HepG2 (cell line): ENCODE measurements at regions not wholly inside any gene's neighbourhood (a gene's known extent, or its start where the extent isn't known, plus 50 kb on each side); places are given as distances from the start of the nearest gene placed in this dataset.

Experiments
- ATAC-seq: fragments of 200-7000 bp; cut with Tn5 transposase; 3 replicates; pipeline ENCODE4 v1.9.1; 2020; ENCODE audit warnings: mild to moderate bottlenecking, moderate library complexity
- BruUV-seq: library from RNA; stranded (reverse); fragments of 400-500 nt; replicated peaks from 2 replicates; lab custom pipeline; 2021; lab: Mats Ljungman, UMichigan
- CTCF ChIA-PET: fragments of 300-600 bp; formaldehyde crosslinking; extraction: SDS; loops from one replicate; lab custom pipeline; 2021; ENCODE audit warnings: low total read pairs, inconsistent platforms, low intra/inter-chr PET ratio; lab: Yijun Ruan, JAX
- POLR2A ChIA-PET: fragments of 350-600 bp; sonication (Branson Sonifier 250); formaldehyde crosslinking; loops from one replicate; lab custom pipeline; 2020; ENCODE audit warnings: antibody characterized with exemption, inconsistent platforms; lab: Yijun Ruan, JAX
- DNase-seq: peaks from one replicate; pipeline ENCODE4 v3.0.0-alpha.2; 2015; ENCODE audit warnings: low spot score
- FAIRE-seq: peaks from 3 replicates; lab custom pipeline; 2011; peaks lifted over from hg19 to GRCh38; lab: Jason Lieb, UNC
- H2AFZ ChIP-seq: one replicate; pipeline ENCODE4 v1.6.1; 2011; ENCODE audit warnings: low read length, inconsistent platforms
- H3K27ac ChIP-seq: fragments of 300-600 bp; 3 replicates; pipeline ENCODE4 v1.8.0; 2011; ENCODE audit warnings: mixed run types, mild to moderate bottlenecking, mixed read lengths, low read length, inconsistent platforms; ENCODE audit not compliant: insufficient read depth; ENCODE audit errors: extremely low read length
- H3K27me3 ChIP-seq, 2 experiments: fragments of 200-600 bp in 1 of 2; 2 replicates in 1 of 2; 3 replicates in 1 of 2; pipeline versions ENCODE4 v1.6.0 to v1.8.0; 2011; ENCODE audit warnings: low read length in 2 of 2, mild to moderate bottlenecking in 2 of 2, moderate library complexity in 2 of 2, inconsistent platforms in 1 of 2; ENCODE audit not compliant: insufficient read depth in 2 of 2, control insufficient read depth in 1 of 2
- H3K36me3 ChIP-seq, 2 experiments: fragments of 200-600 bp in 1 of 2; replicated peaks in 1 of 2; 2 replicates in 1 of 2; 3 replicates in 1 of 2; pipeline versions ENCODE4 v1.5.1 to v1.8.0; 2011; ENCODE audit warnings: low read length in 2 of 2, inconsistent platforms in 1 of 2; ENCODE audit not compliant: insufficient read depth in 2 of 2, control insufficient read depth in 1 of 2
- H3K4me1 ChIP-seq: 2 replicates; pipeline ENCODE4 v1.5.1; 2012; ENCODE audit warnings: low read length, inconsistent platforms; ENCODE audit not compliant: insufficient read depth
- H3K4me2 ChIP-seq: 2 replicates; pipeline ENCODE4 v1.6.0; 2011; ENCODE audit warnings: low read depth, low read length, inconsistent platforms
- H3K4me3 ChIP-seq, 3 experiments: fragments of 200-600 bp in 1 of 3; sonication (generic), shearing (Covaris generic) in 1 of 3; replicated peaks in 1 of 3; 2 replicates each; pipeline ENCODE4 v1.5.1; 2011 to 2016; ENCODE audit warnings: low read length in 3 of 3, inconsistent platforms in 2 of 3, low read depth in 2 of 3, mild to moderate bottlenecking in 2 of 3, control low read depth in 1 of 3, mixed read lengths in 1 of 3; ENCODE audit not compliant: insufficient read depth in 1 of 3
- H3K79me2 ChIP-seq: one replicate; pipeline ENCODE4 v1.6.1; 2011; ENCODE audit warnings: low read length, inconsistent platforms; ENCODE audit not compliant: insufficient read depth
- H3K9ac ChIP-seq: 2 replicates; pipeline ENCODE4 v1.6.0; 2011; ENCODE audit warnings: mild to moderate bottlenecking, low read depth, low read length, inconsistent platforms; ENCODE audit not compliant: insufficient read depth
- H3K9me3 ChIP-seq: 2 replicates; pipeline ENCODE4 v1.5.1; 2012; ENCODE audit warnings: mild to moderate bottlenecking, low read length
- H4K20me1 ChIP-seq: 2 replicates; pipeline ENCODE4 v1.6.0; 2011; ENCODE audit warnings: inconsistent platforms, mild to moderate bottlenecking, low read length, moderate library complexity; ENCODE audit not compliant: insufficient read depth
- CREB1 ChIP-seq, 2 experiments: fragments of 450-650 bp in 1 of 2; IDR thresholded peaks; 2 replicates each; pipeline ENCODE4 v1.6.1; 2016 to 2017; ENCODE audit warnings: control low read depth in 1 of 2, mild to moderate bottlenecking in 1 of 2, missing compliant biosample characterization in 1 of 2, missing genetic modification characterization in 1 of 2
- DNMT1 ChIP-seq: sonication (generic); formaldehyde crosslinking; IDR thresholded peaks from 2 replicates; pipeline ENCODE4 v1.5.1; 2020; ENCODE audit warnings: mild to moderate bottlenecking, missing genetic modification reagents
- DNMT3B ChIP-seq: conservative IDR thresholded peaks from 2 replicates; pipeline ENCODE4 v1.6.1; 2016; ENCODE audit warnings: missing biosample characterization, control low read depth
- HNRNPH1 ChIP-seq: fragments of 200-400 bp; formaldehyde crosslinking; optimal IDR thresholded peaks from 2 replicates; pipeline ENCODE3; 2017; ENCODE audit warnings: mild to moderate bottlenecking, low read depth, low read length
- MYNN ChIP-seq: sonication (generic); formaldehyde crosslinking; IDR thresholded peaks from 2 replicates; pipeline ENCODE4 v1.4.0; 2020; ENCODE audit warnings: mild to moderate bottlenecking, low read depth, missing genetic modification reagents
- RAD21 ChIP-seq: fragments of 450-650 bp; formaldehyde crosslinking; IDR thresholded peaks from 2 replicates; pipeline ENCODE4 v1.5.0; 2020; ENCODE audit warnings: mild to moderate bottlenecking
- RAD51 ChIP-seq: fragments of 450-650 bp; IDR thresholded peaks from 2 replicates; pipeline ENCODE4 v1.6.1; 2016; ENCODE audit warnings: borderline replicate concordance
- THAP7 ChIP-seq: sonication (generic); formaldehyde crosslinking; IDR thresholded peaks from 2 replicates; pipeline ENCODE4 v1.8.1; 2023; ENCODE audit warnings: mild to moderate bottlenecking, missing genetic modification reagents
- TMF1 ChIP-seq: sonication (generic); formaldehyde crosslinking; IDR thresholded peaks from 2 replicates; pipeline ENCODE4 v1.8.1; 2022; ENCODE audit warnings: low read depth, missing genetic modification reagents
- XBP1 ChIP-seq: sonication (generic); formaldehyde crosslinking; IDR thresholded peaks from 2 replicates; pipeline ENCODE4 v1.5.0; 2020; ENCODE audit warnings: missing genetic modification reagents
- ZFAT ChIP-seq: sonication (generic); formaldehyde crosslinking; conservative IDR thresholded peaks from 2 replicates; pipeline ENCODE4 v1.8.1; 2023; ENCODE audit warnings: missing genetic modification reagents, inconsistent platforms
- ZFP36L2 ChIP-seq: sonication (generic); formaldehyde crosslinking; IDR thresholded peaks from 2 replicates; pipeline ENCODE4 v1.4.0; 2020; ENCODE audit warnings: missing genetic modification reagents
- ZNF276 ChIP-seq: sonication (generic); formaldehyde crosslinking; IDR thresholded peaks from 2 replicates; pipeline ENCODE4 v1.4.0; 2020; ENCODE audit warnings: mild to moderate bottlenecking, low read depth, missing genetic modification reagents
- ZNF713 ChIP-seq: sonication (generic); formaldehyde crosslinking; IDR thresholded peaks from 2 replicates; pipeline ENCODE4 v1.4.0; 2020; ENCODE audit warnings: mild to moderate bottlenecking, missing genetic modification reagents
- WGBS: methylation state at CpG from one replicate; pipeline ENCODE4 v1.1.6; 2017; ENCODE audit warnings: low lambda C conversion rate; 5-methylcytosine and 5-hydroxymethylcytosine counted together
- in situ Hi-C: cut with HindIII; loops from 2 replicates; pipeline ENCODE4 v1.10.0; 2017; ENCODE audit warnings: low pct_unique_long_range_greater_than_20kb; ENCODE audit not compliant: extremely low pct_ligation_motif_present
- intact Hi-C: fragments of 100-400 bp; cut with micrococcal nuclease; formaldehyde crosslinking; loops from one replicate; pipeline ENCODE4 v1.10.0; 2022; ENCODE audit not compliant: unreplicated experiment
- TF ChIP-seq, protein P1 (sequence below): sonication (generic); formaldehyde crosslinking; IDR thresholded peaks from 2 replicates; pipeline ENCODE4 v1.4.0; 2020; ENCODE audit warnings: missing genetic modification reagents, mild to moderate bottlenecking, borderline replicate concordance
- TF ChIP-seq, protein P2 (sequence below): sonication (generic); formaldehyde crosslinking; conservative IDR thresholded peaks from 2 replicates; pipeline ENCODE4 v1.8.1; 2023; ENCODE audit warnings: missing genetic modification reagents

DNA sequence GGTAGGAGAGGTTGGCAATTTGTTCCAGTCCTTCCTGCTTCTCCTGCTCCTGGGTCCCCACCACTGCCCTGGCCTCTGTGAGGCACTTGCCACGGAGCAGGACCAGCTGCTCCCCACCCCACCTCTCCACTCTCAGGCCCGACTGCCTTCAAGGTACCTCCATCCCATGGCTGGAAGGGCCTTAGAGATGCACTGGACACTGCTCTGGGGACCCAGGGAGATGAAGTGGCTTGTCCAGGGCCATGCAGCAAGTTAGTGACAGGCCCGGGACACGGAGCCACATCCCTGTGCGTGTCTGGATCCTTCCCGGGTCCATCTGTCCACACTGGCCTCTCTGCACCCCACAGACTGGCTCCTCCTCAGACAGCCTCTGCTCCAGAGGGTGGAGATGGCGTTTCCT is 105.3 kb downstream of the CPZ start:
- no peak for DNase-seq
- ChIA-PET CTCF (no interaction called here), POLR2A (no interaction called here)
- H3K9me3 ChIP-seq = no peaks in the 10 kb centered on the region
- no peaks in the 10 kb centered on the region for H3K36me3 ChIP-seq
- BruUV-seq = no TSS peak
- H2AFZ ChIP-seq = no peak overlapping the region
- in situ Hi-C loops (no loop called here), intact Hi-C loops (no loop called here)
- no peaks in the 10 kb centered on the region for H3K79me2 ChIP-seq
- H4K20me1 ChIP-seq = no peaks in the 10 kb centered on the region
- no peaks in the 10 kb centered on the region for H3K4me1 ChIP-seq
- H3K4me3 ChIP-seq = no peak overlapping the region
- FAIRE-seq = no peak
- peaks cover 14 to 66% of the 10 kb centered on the region in 2 experiments; a peak in 4 of 5 replicates for H3K27me3 ChIP-seq
- no peak overlapping the region for H3K4me2 ChIP-seq
- H3K9ac ChIP-seq = no peak overlapping the region
- WGBS = 0% methylated on average over 3 of the region's 7 CpGs
- ATAC-seq = no peak
- H3K27ac ChIP-seq = no peak overlapping the region
- TF ChIP-seq XBP1 = no peak
- TF ChIP-seq TMF1 = no peak
- no peak for TF ChIP-seq ZNF713 (CRISPR knock-in tag)
- TF ChIP-seq DNMT3B = no peak
- no peak for TF ChIP-seq MYNN
- TF ChIP-seq ZFAT (CRISPR knock-in tag) = no peak
- TF ChIP-seq, protein P1, sequence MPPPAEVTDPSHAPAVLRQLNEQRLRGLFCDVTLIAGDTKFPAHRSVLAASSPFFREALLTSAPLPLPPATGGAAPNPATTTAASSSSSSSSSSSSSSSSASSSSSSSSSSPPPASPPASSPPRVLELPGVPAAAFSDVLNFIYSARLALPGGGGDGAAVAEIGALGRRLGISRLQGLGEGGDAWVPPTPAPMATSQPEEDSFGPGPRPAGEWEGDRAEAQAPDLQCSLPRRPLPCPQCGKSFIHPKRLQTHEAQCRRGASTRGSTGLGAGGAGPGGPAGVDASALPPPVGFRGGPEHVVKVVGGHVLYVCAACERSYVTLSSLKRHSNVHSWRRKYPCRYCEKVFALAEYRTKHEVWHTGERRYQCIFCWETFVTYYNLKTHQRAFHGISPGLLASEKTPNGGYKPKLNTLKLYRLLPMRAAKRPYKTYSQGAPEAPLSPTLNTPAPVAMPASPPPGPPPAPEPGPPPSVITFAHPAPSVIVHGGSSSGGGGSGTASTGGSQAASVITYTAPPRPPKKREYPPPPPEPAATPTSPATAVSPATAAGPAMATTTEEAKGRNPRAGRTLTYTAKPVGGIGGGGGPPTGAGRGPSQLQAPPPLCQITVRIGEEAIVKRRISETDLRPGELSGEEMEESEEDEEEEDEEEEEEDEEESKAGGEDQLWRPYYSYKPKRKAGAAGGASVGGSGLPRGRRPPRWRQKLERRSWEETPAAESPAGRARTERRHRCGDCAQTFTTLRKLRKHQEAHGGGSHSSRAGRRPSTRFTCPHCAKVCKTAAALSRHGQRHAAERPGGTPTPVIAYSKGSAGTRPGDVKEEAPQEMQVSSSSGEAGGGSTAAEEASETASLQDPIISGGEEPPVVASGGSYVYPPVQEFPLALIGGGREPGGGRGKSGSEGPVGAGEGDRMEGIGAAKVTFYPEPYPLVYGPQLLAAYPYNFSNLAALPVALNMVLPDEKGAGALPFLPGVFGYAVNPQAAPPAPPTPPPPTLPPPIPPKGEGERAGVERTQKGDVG (CRISPR knock-in tag) = no peak
- TF ChIP-seq ZFP36L2 (CRISPR knock-in tag) = no peak
- TF ChIP-seq DNMT1 = no peak
- TF ChIP-seq RAD21 (CRISPR knock-in tag) = no peak
- no peak for TF ChIP-seq THAP7 (CRISPR knock-in tag)
- TF ChIP-seq ZNF276 (CRISPR knock-in tag) = no peak
- no peak for TF ChIP-seq RAD51
- no peak for TF ChIP-seq HNRNPH1
- TF ChIP-seq, protein P2, sequence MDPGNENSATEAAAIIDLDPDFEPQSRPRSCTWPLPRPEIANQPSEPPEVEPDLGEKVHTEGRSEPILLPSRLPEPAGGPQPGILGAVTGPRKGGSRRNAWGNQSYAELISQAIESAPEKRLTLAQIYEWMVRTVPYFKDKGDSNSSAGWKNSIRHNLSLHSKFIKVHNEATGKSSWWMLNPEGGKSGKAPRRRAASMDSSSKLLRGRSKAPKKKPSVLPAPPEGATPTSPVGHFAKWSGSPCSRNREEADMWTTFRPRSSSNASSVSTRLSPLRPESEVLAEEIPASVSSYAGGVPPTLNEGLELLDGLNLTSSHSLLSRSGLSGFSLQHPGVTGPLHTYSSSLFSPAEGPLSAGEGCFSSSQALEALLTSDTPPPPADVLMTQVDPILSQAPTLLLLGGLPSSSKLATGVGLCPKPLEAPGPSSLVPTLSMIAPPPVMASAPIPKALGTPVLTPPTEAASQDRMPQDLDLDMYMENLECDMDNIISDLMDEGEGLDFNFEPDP (CRISPR knock-in tag) = no peak
- TF ChIP-seq CREB1 (IDR thresholded peaks at IDR 0.05) = no peak
- TF ChIP-seq CREB1 (CRISPR knock-in tag; IDR thresholded peaks at IDR 0.05) = no peak
